ENCODE measurements at regions not wholly inside any gene's neighbourhood (a gene's known extent, or its start where the extent isn't known, plus 50 kb on each side); places are given as distances from the start of the nearest gene placed in this dataset. TPM values are rescaled to one million over a fixed set of nuclear protein-coding genes. Genes with fewer than 3 reads are reported as not detected.

- H3K27ac ChIP-seq = no peak overlapping the region
- H3K27me3 ChIP-seq = no peaks in the 10 kb centered on the region
- intact Hi-C loops (cut with DNase I) = no loop called here
- no peak for ATAC-seq
- DNase-seq = no peak
- no peaks in the 10 kb centered on the region for H3K4me1 ChIP-seq
- TF ChIP-seq, protein P1, sequence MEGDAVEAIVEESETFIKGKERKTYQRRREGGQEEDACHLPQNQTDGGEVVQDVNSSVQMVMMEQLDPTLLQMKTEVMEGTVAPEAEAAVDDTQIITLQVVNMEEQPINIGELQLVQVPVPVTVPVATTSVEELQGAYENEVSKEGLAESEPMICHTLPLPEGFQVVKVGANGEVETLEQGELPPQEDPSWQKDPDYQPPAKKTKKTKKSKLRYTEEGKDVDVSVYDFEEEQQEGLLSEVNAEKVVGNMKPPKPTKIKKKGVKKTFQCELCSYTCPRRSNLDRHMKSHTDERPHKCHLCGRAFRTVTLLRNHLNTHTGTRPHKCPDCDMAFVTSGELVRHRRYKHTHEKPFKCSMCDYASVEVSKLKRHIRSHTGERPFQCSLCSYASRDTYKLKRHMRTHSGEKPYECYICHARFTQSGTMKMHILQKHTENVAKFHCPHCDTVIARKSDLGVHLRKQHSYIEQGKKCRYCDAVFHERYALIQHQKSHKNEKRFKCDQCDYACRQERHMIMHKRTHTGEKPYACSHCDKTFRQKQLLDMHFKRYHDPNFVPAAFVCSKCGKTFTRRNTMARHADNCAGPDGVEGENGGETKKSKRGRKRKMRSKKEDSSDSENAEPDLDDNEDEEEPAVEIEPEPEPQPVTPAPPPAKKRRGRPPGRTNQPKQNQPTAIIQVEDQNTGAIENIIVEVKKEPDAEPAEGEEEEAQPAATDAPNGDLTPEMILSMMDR (IDR thresholded peaks at IDR 0.05) = no peak
- no peaks in the 10 kb centered on the region for H3K9me3 ChIP-seq
- H3K4me3 ChIP-seq = no peak overlapping the region
- H3K36me3 ChIP-seq = no peaks in the 10 kb centered on the region
Observed at GRCh38 chr4:61143461-61143860, 56.7 kb upstream of the ADGRL3 start.

DNA sequence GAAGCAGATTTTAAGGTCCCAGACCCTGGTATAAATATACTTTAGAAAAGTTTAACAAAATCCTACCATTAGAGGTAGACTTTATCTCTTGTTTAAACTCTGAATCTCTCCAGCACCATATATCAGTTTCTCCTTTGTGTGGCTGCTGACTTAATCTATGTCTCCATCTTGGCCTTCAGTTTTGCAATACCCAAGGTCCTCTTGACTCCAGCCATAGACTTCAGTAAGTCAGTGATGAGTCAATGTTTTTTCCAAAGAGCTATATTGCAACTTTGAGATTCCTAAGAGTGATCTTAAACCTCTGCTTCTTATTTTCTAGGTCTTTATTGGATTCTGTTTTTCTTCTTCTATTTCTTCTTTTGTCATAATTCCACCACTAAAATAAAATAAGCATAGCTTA is 50.8 kb upstream of the ADGRL3 start:
- H3K27me3 ChIP-seq = no peaks in the 10 kb centered on the region
- DNase-seq = no peak
- H3K36me3 ChIP-seq = no peaks in the 10 kb centered on the region
- TF ChIP-seq, protein P1 (IDR thresholded peaks at IDR 0.05) = no peak
- intact Hi-C loops (cut with DNase I) = no loop called here
- no peaks in the 10 kb centered on the region for H3K9me3 ChIP-seq
- no peak overlapping the region for H3K4me3 ChIP-seq
- ATAC-seq = no peak
- H3K27ac ChIP-seq = no peak overlapping the region
- no peaks in the 10 kb centered on the region for H3K4me1 ChIP-seq

Small RNA genes in the stretch of these regions (microRNA-seq; reads per million reads assigned to microRNA genes)
- not detected for gene MIR548AG1 (ENCODE audit: borderline microRNAs expressed)
